Gastrocnemius medialis (tissue), 4 donors: ENCODE measurements at regions not wholly inside any gene's neighbourhood (a gene's known extent, or its start where the extent isn't known, plus 50 kb on each side); places are given as distances from the start of the nearest gene placed in this dataset.

ENCODE experiments used
- CTCF ChIP-seq, 5 experiments: fragments of 450-650 bp in 3 of 5; fragments of 200-600 bp in 2 of 5; sonication (generic) in 2 of 5; IDR thresholded peaks in 4 of 5; conservative IDR thresholded peaks in 1 of 5; 1 replicate in 4 of 5; 2 replicates in 1 of 5; pipeline ENCODE4 v1.5.1; 2016 to 2019; ENCODE audit warnings: antibody characterized with exemption in 5 of 5, mild to moderate bottlenecking in 3 of 5, moderate library complexity in 3 of 5
- POLR2A ChIP-seq, 2 donors: fragments of 450-650 bp; IDR thresholded peaks; one replicate each; pipeline ENCODE4 v1.6.1; 2017; ENCODE audit warnings: antibody characterized with exemption in 2 of 2, mild to moderate bottlenecking in 2 of 2, moderate library complexity in 2 of 2

- TF ChIP-seq CTCF (IDR thresholded peaks at IDR 0.05 in 4 of 5, conservative IDR thresholded peaks at IDR 0.05 in 1 of 5) (no peak), POLR2A (IDR thresholded peaks at IDR 0.05) (no peak)
Observed at GRCh38 chr2:139380051-139380450, 599.9 kb upstream of the NXPH2 start.
